ENCODE measurements at regions not wholly inside any gene's neighbourhood (a gene's known extent, or its start where the extent isn't known, plus 50 kb on each side); places are given as distances from the start of the nearest gene placed in this dataset.

GRCh38 chrX:51182545-51182944 is 150.1 kb upstream of the NUDT10 start:
- no peaks in the 10 kb centered on the region for H3K36me3 ChIP-seq
- no peak for DNase-seq
- intact Hi-C loops (cut with DNase I), result no loop called here
- no peaks in the 10 kb centered on the region for H3K27me3 ChIP-seq
- TF ChIP-seq CTCF (IDR thresholded peaks at IDR 0.05), result no peak
- no peak for TF ChIP-seq EP300 (IDR thresholded peaks at IDR 0.05)
- TF ChIP-seq POLR2A (IDR thresholded peaks at IDR 0.05), result no peak
- no peaks in the 10 kb centered on the region for H3K9me3 ChIP-seq
- H3K27ac ChIP-seq, result no peak overlapping the region
- no peak overlapping the region for H3K4me3 ChIP-seq
- no peaks in the 10 kb centered on the region for H3K4me1 ChIP-seq (ENCODE audit: insufficient read depth)
- 20 to 41% (median 31%) methylated on average over 6 of the region's 6 CpGs for WGBS, 3 donors

- DNase-seq, result no peak
- peaks cover 0 to 7% of the 10 kb centered on the region in 2 donors for H3K9me3 ChIP-seq
- H3K36me3 ChIP-seq, result no peaks in the 10 kb centered on the region
- no peak overlapping the region for H3K27ac ChIP-seq
- H3K4me3 ChIP-seq, result no peak overlapping the region
- H3K4me1 ChIP-seq (ENCODE audit: insufficient read depth), result no peaks in the 10 kb centered on the region
- 48 to 80% (median 67%) methylated on average over 1 of the region's 1 CpG for WGBS, 3 donors
- no peaks in the 10 kb centered on the region for H3K27me3 ChIP-seq
- intact Hi-C loops (cut with DNase I), result no loop called here
- TF ChIP-seq POLR2A (IDR thresholded peaks at IDR 0.05) (no peak), CTCF (IDR thresholded peaks at IDR 0.05) (no peak), EP300 (IDR thresholded peaks at IDR 0.05) (no peak)
Observed at GRCh38 chrX:51192104-51192503, 140.5 kb upstream of the NUDT10 start.

GRCh38 chrX:51215266-51215665 is 117.4 kb upstream of the NUDT10 start:
- H3K4me1 ChIP-seq (ENCODE audit: insufficient read depth), result no peaks in the 10 kb centered on the region
- H3K9me3 ChIP-seq, result no peaks in the 10 kb centered on the region
- H3K27ac ChIP-seq, result no peak overlapping the region
- no peak overlapping the region for H3K4me3 ChIP-seq
- H3K36me3 ChIP-seq, result no peaks in the 10 kb centered on the region
- no peak for DNase-seq
- WGBS, 3 donors, result 46 to 62% (median 50%) methylated on average over 4 of the region's 4 CpGs
- intact Hi-C loops (cut with DNase I), result no loop called here
- no peaks in the 10 kb centered on the region for H3K27me3 ChIP-seq
- TF ChIP-seq EP300 (IDR thresholded peaks at IDR 0.05) (no peak), CTCF (IDR thresholded peaks at IDR 0.05) (no peak), POLR2A (IDR thresholded peaks at IDR 0.05) (no peak)

GRCh38 chrX:51215856-51216255 is 116.8 kb upstream of the NUDT10 start:
- no peak overlapping the region for H3K4me3 ChIP-seq
- no peaks in the 10 kb centered on the region for H3K36me3 ChIP-seq
- no peak overlapping the region for H3K27ac ChIP-seq
- H3K9me3 ChIP-seq, result no peaks in the 10 kb centered on the region
- no peak for DNase-seq
- H3K27me3 ChIP-seq, result no peaks in the 10 kb centered on the region
- intact Hi-C loops (cut with DNase I), result no loop called here
- no peak for TF ChIP-seq CTCF (IDR thresholded peaks at IDR 0.05)
- no peak for TF ChIP-seq EP300 (IDR thresholded peaks at IDR 0.05)
- TF ChIP-seq POLR2A (IDR thresholded peaks at IDR 0.05), result no peak
- 59 to 81% (median 71%) methylated on average over 2 of the region's 2 CpGs for WGBS, 3 donors
- no peaks in the 10 kb centered on the region for H3K4me1 ChIP-seq (ENCODE audit: insufficient read depth)

- DNase-seq, result no peak
- H3K27me3 ChIP-seq, result no peaks in the 10 kb centered on the region
- TF ChIP-seq CTCF (IDR thresholded peaks at IDR 0.05) (no peak), EP300 (IDR thresholded peaks at IDR 0.05) (no peak), POLR2A (IDR thresholded peaks at IDR 0.05) (no peak)
Observed at GRCh38 chrX:51242212-51242611, 90.4 kb upstream of the NUDT10 start.

More at GRCh38 chrX:51242212-51242611, 90.4 kb upstream of the NUDT10 start:
- H3K4me3 ChIP-seq, result no peak overlapping the region
- no peaks in the 10 kb centered on the region for H3K36me3 ChIP-seq
- H3K27ac ChIP-seq, result no peak overlapping the region
- H3K4me1 ChIP-seq (ENCODE audit: insufficient read depth), result no peaks in the 10 kb centered on the region
- H3K9me3 ChIP-seq, result no peaks in the 10 kb centered on the region
- 56 to 67% (median 58%) methylated on average over 4 of the region's 4 CpGs for WGBS, 3 donors
- intact Hi-C loops (cut with DNase I), result no loop called here
